ENCODE measurements at regions not wholly inside any gene's neighbourhood (a gene's known extent, or its start where the extent isn't known, plus 50 kb on each side); places are given as distances from the start of the nearest gene placed in this dataset.

- DNase-seq (ENCODE audit: low read depth) = no peak
Observed at GRCh38 chr15:62986948-62987347, 55.6 kb upstream of the TPM1 start.

- DNase-seq (ENCODE audit: low read depth) = no peak
Observed at GRCh38 chr15:62988701-62989100, 53.8 kb upstream of the TPM1 start.

- DNase-seq (ENCODE audit: low read depth) = peak; percentile 72
Observed at GRCh38 chr15:62989366-62990055, 53.0 kb upstream of the TPM1 start.

GRCh38 chr15:62991698-62992097, 50.8 kb upstream of the TPM1 start:
- no peak for DNase-seq (ENCODE audit: low read depth)

- no peak for DNase-seq (ENCODE audit: low read depth)
Observed at GRCh38 chr15:62992302-62992701, 50.2 kb upstream of the TPM1 start.

Measured in stromal cell of bone marrow (primary cell).